HEK293 (cell line): ENCODE measurements at regions not wholly inside any gene's neighbourhood (a gene's known extent, or its start where the extent isn't known, plus 50 kb on each side); places are given as distances from the start of the nearest gene placed in this dataset.

Experiments
- CTCF ChIP-seq: fragments of 450-650 bp; formaldehyde crosslinking; IDR thresholded peaks from 2 replicates; pipeline ENCODE4 v1.5.1; 2016; ENCODE audit warnings: missing biosample characterization, missing genetic modification characterization
- KLF10 ChIP-seq: fragments of 450-650 bp; IDR thresholded peaks from 2 replicates; pipeline ENCODE4 v1.5.1; 2018; ENCODE audit warnings: missing biosample characterization, mild to moderate bottlenecking, missing genetic modification characterization
- TCF7L2 ChIP-seq: IDR thresholded peaks from 2 replicates; pipeline ENCODE4 v1.6.1; 2011; ENCODE audit warnings: low read depth, mild to moderate bottlenecking, inconsistent platforms, low read length, moderate library complexity, borderline replicate concordance
- YY1 ChIP-seq: fragments of 450-650 bp; formaldehyde crosslinking; IDR thresholded peaks from 2 replicates; pipeline ENCODE4 v1.5.1; 2018; ENCODE audit warnings: missing biosample characterization, missing genetic modification characterization
- ZBTB7A ChIP-seq: fragments of 450-650 bp; formaldehyde crosslinking; IDR thresholded peaks from 2 replicates; pipeline ENCODE4 v1.5.1; 2016; ENCODE audit warnings: low read depth, missing biosample characterization, missing genetic modification characterization
- ZNF274 ChIP-seq, 2 experiments: fragments of 200-500 bp in 1 of 2; fragments of 450-650 bp in 1 of 2; sonication (Bioruptor generic) in 1 of 2; formaldehyde crosslinking in 1 of 2; IDR thresholded peaks; 2 replicates each; pipeline versions ENCODE4 v1.5.1 to v1.6.1; 2014 to 2016; ENCODE audit warnings: borderline replicate concordance in 1 of 2, inconsistent platforms in 1 of 2, low read length in 1 of 2, missing biosample characterization in 1 of 2, missing genetic modification characterization in 1 of 2
- ZNF311 ChIP-seq: fragments of 450-650 bp; formaldehyde crosslinking; IDR thresholded peaks from 2 replicates; pipeline ENCODE4 v1.5.1; 2017; ENCODE audit warnings: missing biosample characterization, missing genetic modification characterization, borderline replicate concordance
- ZNF416 ChIP-seq: fragments of 450-650 bp; formaldehyde crosslinking; IDR thresholded peaks from 2 replicates; pipeline ENCODE4 v1.5.1; 2016; ENCODE audit warnings: missing biosample characterization, missing genetic modification characterization
- ZNF549 ChIP-seq: fragments of 450-650 bp; IDR thresholded peaks from 2 replicates; pipeline ENCODE4 v1.5.1; 2018; ENCODE audit warnings: missing biosample characterization, missing genetic modification characterization, mild to moderate bottlenecking, inconsistent platforms, moderate library complexity
- ZNF658 ChIP-seq: fragments of 450-650 bp; formaldehyde crosslinking; IDR thresholded peaks from 2 replicates; pipeline ENCODE4; 2016; ENCODE audit warnings: missing biosample characterization, missing genetic modification characterization
- ZNF768 ChIP-seq: fragments of 450-650 bp; formaldehyde crosslinking; IDR thresholded peaks from 2 replicates; pipeline ENCODE4 v1.5.1; 2018; ENCODE audit warnings: missing biosample characterization, mild to moderate bottlenecking, missing genetic modification characterization
- ZNF830 ChIP-seq: fragments of 450-650 bp; IDR thresholded peaks from 2 replicates; pipeline ENCODE4 v1.5.0; 2018; ENCODE audit warnings: missing biosample characterization, missing genetic modification characterization, low read depth, mild to moderate bottlenecking, moderate library complexity
- ZSCAN18 ChIP-seq: fragments of 450-650 bp; formaldehyde crosslinking; IDR thresholded peaks from 2 replicates; pipeline ENCODE4 v1.5.1; 2016; ENCODE audit warnings: missing biosample characterization, missing genetic modification characterization

GRCh38 chr3:71902258-71903111, 117.5 kb upstream of the PROK2 start:
- no peak for TF ChIP-seq ZNF274 (IDR thresholded peaks at IDR 0.05; ENCODE audit: low read length)
- no peak for TF ChIP-seq ZNF274 (tag by site-specific recombination; IDR thresholded peaks at IDR 0.05; ENCODE audit: borderline replicate concordance)
- TF ChIP-seq ZNF416 (tag by site-specific recombination), result no peak
- TF ChIP-seq ZNF311, result no peak
- no peak for TF ChIP-seq CTCF
- no peak for TF ChIP-seq ZNF768 (tag by site-specific recombination)
- TF ChIP-seq TCF7L2, result no peak
- no peak for TF ChIP-seq KLF10
- TF ChIP-seq ZNF549, result no peak
- TF ChIP-seq ZSCAN18 (tag by site-specific recombination), result no peak
- TF ChIP-seq ZNF830 (tag by site-specific recombination), result no peak
- no peak for TF ChIP-seq ZBTB7A
- no peak for TF ChIP-seq ZNF658 (tag by site-specific recombination)
- no peak for TF ChIP-seq YY1 (tag by site-specific recombination)
